H1 (cell line): ENCODE measurements at regions not wholly inside any gene's neighbourhood (a gene's known extent, or its start where the extent isn't known, plus 50 kb on each side); places are given as distances from the start of the nearest gene placed in this dataset.

Source experiments
- CTCF ChIA-PET: fragments of 300-600 bp; sonication (Branson Sonifier 250); formaldehyde crosslinking; loops from one replicate; lab custom pipeline; 2021; ENCODE audit not compliant: partially characterized antibody; lab: Charles Lee
- POLR2A ChIA-PET: fragments of 300-600 bp; sonication (Branson Sonifier 250); formaldehyde crosslinking; loops from one replicate; lab custom pipeline; 2021; ENCODE audit warnings: inconsistent platforms; ENCODE audit not compliant: partially characterized antibody; lab: Charles Lee
- DNase-seq, 2 experiments: peaks; one replicate each; pipeline versions ENCODE4 v3.0.0 to v3.0.0-alpha.2; 2010 to 2022; ENCODE audit warnings: low spot score in 2 of 2, low read depth in 1 of 2, mixed read lengths in 1 of 2
- FAIRE-seq: peaks from 2 replicates; lab custom pipeline; 2011; peaks lifted over from hg19 to GRCh38; lab: Jason Lieb, UNC
- H2AFZ ChIP-seq: 2 replicates; pipeline ENCODE4 v1.8.1; 2012; ENCODE audit warnings: low read length, inconsistent platforms
- H2AK5ac ChIP-seq: 2 replicates; pipeline ENCODE4 v1.6.1; 2013; ENCODE audit warnings: low read depth, low read length
- H2BK120ac ChIP-seq: replicated peaks from 2 replicates; pipeline ENCODE3; 2013; ENCODE audit warnings: low read depth, low read length, inconsistent platforms
- H2BK12ac ChIP-seq: 2 replicates; pipeline ENCODE4 v1.6.1; 2013; ENCODE audit warnings: low read depth, low read length
- H2BK15ac ChIP-seq: 2 replicates; pipeline ENCODE4 v1.6.1; 2013; ENCODE audit warnings: low read length
- H2BK20ac ChIP-seq: 2 replicates; pipeline ENCODE4 v1.6.1; 2013; ENCODE audit warnings: low read length
- H2BK5ac ChIP-seq: 2 replicates; pipeline ENCODE4 v1.6.1; 2013; ENCODE audit warnings: low read depth, low read length
- H3K14ac ChIP-seq: 2 replicates; pipeline ENCODE4 v1.6.1; 2013; ENCODE audit warnings: inconsistent platforms; ENCODE audit not compliant: insufficient read length
- H3K18ac ChIP-seq: 2 replicates; pipeline ENCODE4 v1.6.1; 2013; ENCODE audit warnings: low read length; ENCODE audit errors: extremely low read depth
- H3K23ac ChIP-seq: 2 replicates; pipeline ENCODE4 v1.6.1; 2013; ENCODE audit warnings: inconsistent platforms; ENCODE audit not compliant: insufficient read length
- H3K23me2 ChIP-seq: 2 replicates; pipeline ENCODE4 v1.6.1; 2013; ENCODE audit warnings: low read depth, low read length
- H3K27ac ChIP-seq: 2 replicates; pipeline ENCODE4 v1.6.1; 2011; ENCODE audit warnings: low read depth, low read length, inconsistent platforms
- H3K27me3 ChIP-seq, 4 experiments: replicated peaks in 1 of 4; 1 replicate in 1 of 4; 2 replicates in 3 of 4; pipeline versions ENCODE4 v1.6.1 to v1.8.1; 2011 to 2013; ENCODE audit warnings: low read length in 3 of 4, mild to moderate bottlenecking in 3 of 4, inconsistent platforms in 2 of 4, mixed read lengths in 2 of 4, moderate library complexity in 1 of 4; ENCODE audit not compliant: control insufficient read depth in 3 of 4, insufficient read depth in 3 of 4; ENCODE audit errors: extremely low read depth in 1 of 4
- H3K36me3 ChIP-seq, 4 experiments: 2 replicates each; pipeline versions ENCODE4 v1.6.1 to v1.8.1; 2011 to 2013; ENCODE audit warnings: mild to moderate bottlenecking in 4 of 4, low read length in 3 of 4, moderate library complexity in 2 of 4, control low read depth in 1 of 4, inconsistent platforms in 1 of 4; ENCODE audit not compliant: insufficient read depth in 4 of 4, control insufficient read depth in 2 of 4
- H3K4ac ChIP-seq: replicated peaks from 2 replicates; pipeline ENCODE3; 2013; ENCODE audit warnings: low read length, low read depth, mixed read lengths, inconsistent platforms; ENCODE audit not compliant: insufficient read length
- H3K4me1 ChIP-seq, 4 experiments: replicated peaks in 1 of 4; 1 replicate in 1 of 4; 2 replicates in 3 of 4; pipeline versions ENCODE4 v1.6.1 to v1.8.1; 2011 to 2013; ENCODE audit warnings: low read length in 3 of 4, inconsistent platforms in 2 of 4, mixed read lengths in 1 of 4; ENCODE audit not compliant: insufficient read depth in 4 of 4, control insufficient read depth in 3 of 4
- H3K4me2 ChIP-seq, 2 experiments: 2 replicates each; pipeline versions ENCODE4 v1.6.1 to v1.8.1; 2011 to 2013; ENCODE audit warnings: low read depth in 2 of 2, low read length in 2 of 2, control low read depth in 1 of 2, inconsistent platforms in 1 of 2, mild to moderate bottlenecking in 1 of 2; ENCODE audit not compliant: insufficient read depth in 1 of 2
- H3K4me3 ChIP-seq, 4 experiments: fragments of 200-600, 300-600 bp in 1 of 4; sonication (generic), shearing (Covaris generic), sonication (Bioruptor Twin) in 1 of 4; 2 replicates each; pipeline versions ENCODE4 v1.5.1 to v1.8.1; 2011 to 2016; ENCODE audit warnings: low read length in 4 of 4, low read depth in 3 of 4, control low read depth in 2 of 4, inconsistent platforms in 2 of 4, mild to moderate bottlenecking in 2 of 4, mixed read lengths in 1 of 4, moderate library complexity in 1 of 4; ENCODE audit not compliant: insufficient read depth in 2 of 4; ENCODE audit errors: extremely low read depth in 1 of 4
- H3K56ac ChIP-seq: replicated peaks from 2 replicates; pipeline ENCODE3; 2013; ENCODE audit warnings: low read depth, mild to moderate bottlenecking, mixed read lengths, low read length, inconsistent platforms; ENCODE audit not compliant: insufficient read length
- H3K79me1 ChIP-seq: 2 replicates; pipeline ENCODE4 v1.6.1; 2013; ENCODE audit warnings: low read depth, low read length, control low read depth
- H3K79me2 ChIP-seq, 2 experiments: 2 replicates each; pipeline versions ENCODE4 v1.6.1 to v1.8.1; 2012 to 2013; ENCODE audit warnings: low read length in 2 of 2, mild to moderate bottlenecking in 2 of 2, inconsistent platforms in 1 of 2; ENCODE audit not compliant: insufficient read depth in 2 of 2, control insufficient read depth in 1 of 2
- H3K9ac ChIP-seq, 4 experiments: replicated peaks in 1 of 4; 1 replicate in 1 of 4; 2 replicates in 3 of 4; pipeline versions ENCODE4 v1.6.1 to v1.8.1; 2011 to 2013; ENCODE audit warnings: low read depth in 3 of 4, low read length in 3 of 4, control low read depth in 2 of 4, mild to moderate bottlenecking in 2 of 4, moderate library complexity in 2 of 4, inconsistent platforms in 1 of 4; ENCODE audit errors: extremely low read depth in 1 of 4
- H3K9me3 ChIP-seq, 2 experiments: 2 replicates each; pipeline versions ENCODE4 v1.6.1 to v1.8.1; 2012 to 2013; ENCODE audit warnings: mild to moderate bottlenecking in 2 of 2, moderate library complexity in 2 of 2, control low read depth in 1 of 2, inconsistent platforms in 1 of 2, low read depth in 1 of 2, low read length in 1 of 2, mixed read lengths in 1 of 2; ENCODE audit not compliant: insufficient read depth in 2 of 2
- H4K20me1 ChIP-seq, 2 experiments: replicated peaks in 1 of 2; 2 replicates each; pipeline versions ENCODE3 to v1.8.1; 2011 to 2013; ENCODE audit warnings: inconsistent platforms in 2 of 2, low read length in 2 of 2, mild to moderate bottlenecking in 1 of 2; ENCODE audit not compliant: insufficient read depth in 2 of 2, control insufficient read depth in 1 of 2
- H4K5ac ChIP-seq: 2 replicates; pipeline ENCODE4 v1.6.1; 2013; ENCODE audit warnings: low read length, low read depth, mixed read lengths, inconsistent platforms; ENCODE audit not compliant: insufficient read length
- H4K8ac ChIP-seq: 2 replicates; pipeline ENCODE4 v1.8.0; 2013; ENCODE audit warnings: mild to moderate bottlenecking, moderate library complexity, low read length, inconsistent platforms; ENCODE audit not compliant: insufficient read depth; ENCODE audit errors: extremely low read depth
- H4K91ac ChIP-seq: replicated peaks from 2 replicates; pipeline ENCODE3; 2013; ENCODE audit warnings: low read length, mixed read lengths, inconsistent platforms; ENCODE audit not compliant: insufficient read length
- ASH2L ChIP-seq: fragments of 200-600, 300-600 bp; sonication (generic); IDR thresholded peaks from one replicate; pipeline ENCODE4 v1.7.1; 2017; ENCODE audit warnings: low read length
- TAF7 ChIP-seq: optimal IDR thresholded peaks from 2 replicates; pipeline ENCODE3; 2011; ENCODE audit warnings: low read depth, mild to moderate bottlenecking, inconsistent platforms, low read length, moderate library complexity, borderline replicate concordance
- WGBS, 2 experiments: shearing (Covaris generic) in 1 of 2; methylation state at CpG; one replicate each; pipeline versions ENCODE4 v1.1.6 to v1.1.7; 2013 to 2015; ENCODE audit warnings: low lambda C conversion rate in 2 of 2, mixed read lengths in 2 of 2, inconsistent platforms in 1 of 2, low coverage in 1 of 2, missing lambda C conversion rate in 1 of 2; ENCODE audit not compliant: insufficient replicate concordance in 2 of 2, insufficient coverage in 1 of 2, insufficient read length in 1 of 2; ENCODE audit errors: extremely low coverage in 1 of 2, missing lambda C conversion rate in 1 of 2; 5-methylcytosine and 5-hydroxymethylcytosine counted together

- H3K4me1 ChIP-seq, result no peaks in the 10 kb centered on the region
- no peak overlapping the region for H3K4me3 ChIP-seq
- no peak overlapping the region for H3K4me2 ChIP-seq
- no peak overlapping the region for H3K27ac ChIP-seq
- H3K79me1 ChIP-seq, result no peaks in the 10 kb centered on the region
- H2BK15ac ChIP-seq, result no peak overlapping the region
- no peaks in the 10 kb centered on the region for H4K20me1 ChIP-seq
- no peaks in the 10 kb centered on the region for H3K9me3 ChIP-seq
- H4K91ac ChIP-seq, result no peak overlapping the region
- H3K23me2 ChIP-seq, result no peaks in the 10 kb centered on the region
- H4K5ac ChIP-seq, result no peak overlapping the region
- TF ChIP-seq ASH2L (no peak), TAF7 (no peak)
- H2BK5ac ChIP-seq, result no peak overlapping the region
- no peak overlapping the region for H3K9ac ChIP-seq
- H3K27me3 ChIP-seq, result no peaks in the 10 kb centered on the region
- H3K18ac ChIP-seq, result no peak overlapping the region
- no peak overlapping the region for H2AFZ ChIP-seq
- no peak overlapping the region for H2BK20ac ChIP-seq
- DNase-seq (no peak), FAIRE-seq (no peak)
- no peak overlapping the region for H2BK12ac ChIP-seq
- POLR2A ChIA-PET, result no interaction called here
- H3K79me2 ChIP-seq, result no peaks in the 10 kb centered on the region
- no peak overlapping the region for H3K14ac ChIP-seq
- H2AK5ac ChIP-seq, result no peak overlapping the region
- no peak overlapping the region for H3K56ac ChIP-seq
- H3K23ac ChIP-seq, result no peak overlapping the region
- H3K4ac ChIP-seq, result no peak overlapping the region
- H4K8ac ChIP-seq, result no peak overlapping the region
- CTCF ChIA-PET, result interaction anchor here (0.8 to 1.0 kb wide), 2 partner anchors 11 to 13 kb away, joined by 3 read pairs; no protein-coding TSS in a partner anchor
- H2BK120ac ChIP-seq, result no peak overlapping the region
- 92% methylated on average over 4 of the region's 4 CpGs; no CpG with 5 or more reads in 1 of the 2 experiments for WGBS, 2 experiments
- H3K36me3 ChIP-seq, result no peaks in the 10 kb centered on the region
Measured at GRCh38 chr6:87807475-87807874, 105.4 kb upstream of the AKIRIN2 start.
